GM18498 (cell line): ENCODE measurements at regions not wholly inside any gene's neighbourhood (a gene's known extent, or its start where the extent isn't known, plus 50 kb on each side); places are given as distances from the start of the nearest gene placed in this dataset.
"Not testable (repeated sequence)": the region's sequence is repeated elsewhere in the genome, so short reads cannot be mapped to it uniquely, and the experiment has no call there.

Experiments
- ATAC-seq: cut with Tn5 transposase; IDR thresholded peaks from one replicate; pipeline ENCODE4 v1.9.1; 2021; ENCODE audit warnings: mild to moderate bottlenecking, moderate library complexity; ENCODE audit not compliant: unreplicated experiment

- no peak for ATAC-seq
Observed at GRCh38 chr7:20839196-20839735, 52.6 kb upstream of the SP8 start.

- no peak for ATAC-seq
Observed at GRCh38 chr7:20839987-20840386, 53.3 kb upstream of the SP8 start.

GRCh38 chr7:20846791-20847190 lies 60.1 kb upstream of the SP8 start:
- ATAC-seq, result no peak

- ATAC-seq, result no peak
Observed at GRCh38 chr7:20858951-20859350, 72.3 kb upstream of the SP8 start.

GRCh38 chr7:20861468-20861867 lies 74.8 kb upstream of the SP8 start:
- no peak for ATAC-seq

- ATAC-seq, result no peak
Observed at GRCh38 chr7:20862554-20862953, 75.9 kb upstream of the SP8 start.

- no peak for ATAC-seq
Observed at GRCh38 chr7:20864221-20864620, 77.5 kb upstream of the SP8 start.

- ATAC-seq, result no peak
Observed at GRCh38 chr7:20865684-20866083, 79.0 kb upstream of the SP8 start.

- ATAC-seq, result no peak
Observed at GRCh38 chr7:20870977-20871376, 84.3 kb upstream of the SP8 start.

GRCh38 chr7:20892776-20893175 lies 106.1 kb upstream of the SP8 start:
- ATAC-seq, result no peak

- no peak for ATAC-seq
Observed at GRCh38 chr7:20894806-20895205, 108.1 kb upstream of the SP8 start.

GRCh38 chr7:20895563-20895962 lies 108.9 kb upstream of the SP8 start:
- ATAC-seq, result no peak

- ATAC-seq, result no peak
Observed at GRCh38 chr7:20896996-20897395, 110.3 kb upstream of the SP8 start.

- no peak for ATAC-seq
Observed at GRCh38 chr7:20906801-20907453, 120.2 kb upstream of the SP8 start.

GRCh38 chr7:20911081-20911480 lies 124.4 kb upstream of the SP8 start:
- ATAC-seq, result no peak

- no peak for ATAC-seq
Observed at GRCh38 chr7:20913853-20914252, 127.2 kb upstream of the SP8 start.

- no peak for ATAC-seq
Observed at GRCh38 chr7:20916311-20916710, 129.6 kb upstream of the SP8 start.

GRCh38 chr7:20917603-20918002 lies 130.9 kb upstream of the SP8 start:
- no peak for ATAC-seq

- no peak for ATAC-seq
Observed at GRCh38 chr7:20918156-20918555, 131.5 kb upstream of the SP8 start.

GRCh38 chr7:20927178-20927577 lies 140.5 kb upstream of the SP8 start:
- not testable (repeated sequence) for ATAC-seq

GRCh38 chr7:20927976-20928375 lies 141.3 kb upstream of the SP8 start:
- no peak for ATAC-seq

GRCh38 chr7:20929199-20929598 lies 142.5 kb upstream of the SP8 start:
- no peak for ATAC-seq

- ATAC-seq, result no peak
Observed at GRCh38 chr7:20931739-20932138, 145.1 kb upstream of the SP8 start.
